ENCODE measurements at regions not wholly inside any gene's neighbourhood (a gene's known extent, or its start where the extent isn't known, plus 50 kb on each side); places are given as distances from the start of the nearest gene placed in this dataset.

DNA sequence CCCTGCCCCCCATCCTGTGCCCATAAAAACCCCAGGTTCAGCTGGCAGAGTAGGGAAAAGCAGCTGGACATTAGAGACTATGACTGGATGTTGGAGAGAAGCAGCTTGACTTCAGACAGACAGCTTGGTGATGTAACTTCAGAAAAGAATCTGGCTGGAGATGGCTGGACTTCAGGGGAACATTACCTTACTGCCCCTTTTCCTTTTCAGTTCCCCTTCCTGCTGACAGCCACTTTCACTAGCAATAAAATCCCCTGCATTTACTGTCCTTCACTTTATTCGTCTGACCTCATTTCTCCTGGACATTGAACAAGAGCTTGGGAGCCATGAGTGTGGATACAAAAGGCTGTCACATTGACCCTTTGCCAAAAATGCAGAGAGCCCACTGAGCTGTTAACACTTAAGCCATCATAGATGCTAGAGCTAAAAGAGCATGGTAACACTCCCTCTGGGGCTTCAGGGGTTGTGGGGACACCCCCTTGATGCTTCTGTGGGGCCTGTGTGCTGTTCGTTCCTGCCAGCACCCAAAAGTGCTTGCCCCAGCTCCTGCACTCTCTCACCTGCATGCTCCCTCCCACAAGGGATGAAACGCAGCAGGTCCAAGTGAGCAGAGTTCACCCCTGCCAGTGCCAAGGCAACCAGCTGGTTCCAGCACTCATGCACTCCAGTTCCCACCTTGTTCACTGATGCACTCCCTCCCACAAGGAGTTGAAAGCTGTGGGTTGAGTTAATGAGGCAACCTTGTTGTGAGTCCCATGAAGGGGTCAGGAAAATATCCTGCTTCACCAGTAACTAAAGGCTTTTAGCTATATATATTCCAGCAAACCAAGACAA, 263.8 kb upstream of the NDST3 start:
- TF ChIP-seq, protein P1, sequence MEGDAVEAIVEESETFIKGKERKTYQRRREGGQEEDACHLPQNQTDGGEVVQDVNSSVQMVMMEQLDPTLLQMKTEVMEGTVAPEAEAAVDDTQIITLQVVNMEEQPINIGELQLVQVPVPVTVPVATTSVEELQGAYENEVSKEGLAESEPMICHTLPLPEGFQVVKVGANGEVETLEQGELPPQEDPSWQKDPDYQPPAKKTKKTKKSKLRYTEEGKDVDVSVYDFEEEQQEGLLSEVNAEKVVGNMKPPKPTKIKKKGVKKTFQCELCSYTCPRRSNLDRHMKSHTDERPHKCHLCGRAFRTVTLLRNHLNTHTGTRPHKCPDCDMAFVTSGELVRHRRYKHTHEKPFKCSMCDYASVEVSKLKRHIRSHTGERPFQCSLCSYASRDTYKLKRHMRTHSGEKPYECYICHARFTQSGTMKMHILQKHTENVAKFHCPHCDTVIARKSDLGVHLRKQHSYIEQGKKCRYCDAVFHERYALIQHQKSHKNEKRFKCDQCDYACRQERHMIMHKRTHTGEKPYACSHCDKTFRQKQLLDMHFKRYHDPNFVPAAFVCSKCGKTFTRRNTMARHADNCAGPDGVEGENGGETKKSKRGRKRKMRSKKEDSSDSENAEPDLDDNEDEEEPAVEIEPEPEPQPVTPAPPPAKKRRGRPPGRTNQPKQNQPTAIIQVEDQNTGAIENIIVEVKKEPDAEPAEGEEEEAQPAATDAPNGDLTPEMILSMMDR (IDR thresholded peaks at IDR 0.05): no peak
- TF ChIP-seq POLR2A (IDR thresholded peaks at IDR 0.05) (no peak), POLR2AphosphoS5 (IDR thresholded peaks at IDR 0.05) (no peak)
